CD4-positive, CD25-positive, alpha-beta regulatory T cell (primary cell): ENCODE measurements at regions not wholly inside any gene's neighbourhood (a gene's known extent, or its start where the extent isn't known, plus 50 kb on each side); places are given as distances from the start of the nearest gene placed in this dataset.

ENCODE experiments used
- ATAC-seq, 2 donors: fragments of 150-1000 bp; cut with Tn5 transposase; one replicate each; pipeline ENCODE4 v1.10.0; 2021; ENCODE audit warnings: low read depth in 2 of 2, moderate number of reproducible peaks in 2 of 2, moderate library complexity in 1 of 2
- DNase-seq, 3 donors: peaks; one replicate each; pipeline versions ENCODE4 v3.0.0 to v3.0.0-alpha.2; 2012 to 2022; ENCODE audit warnings: mixed read lengths in 1 of 3
- H3K27ac ChIP-seq: one replicate; pipeline ENCODE4 v1.7.0; 2013; ENCODE audit warnings: mild to moderate bottlenecking, low read length; ENCODE audit not compliant: insufficient read depth, poor library complexity, severe bottlenecking
- H3K27me3 ChIP-seq: one replicate; pipeline ENCODE4 v1.7.0; 2013; ENCODE audit warnings: low read length; ENCODE audit not compliant: control insufficient read depth, insufficient read depth
- H3K36me3 ChIP-seq: one replicate; pipeline ENCODE4 v1.7.0; 2013; ENCODE audit warnings: mild to moderate bottlenecking, low read length, moderate library complexity; ENCODE audit not compliant: control insufficient read depth, insufficient read depth
- H3K4me1 ChIP-seq: 2 replicates; pipeline ENCODE4 v1.7.0; 2013; ENCODE audit warnings: mild to moderate bottlenecking, low read length; ENCODE audit not compliant: insufficient read depth, control insufficient read depth, poor library complexity, severe bottlenecking
- H3K4me3 ChIP-seq: one replicate; pipeline ENCODE4 v1.7.0; 2013; ENCODE audit warnings: low read depth, mild to moderate bottlenecking, low read length, moderate library complexity
- H3K9me3 ChIP-seq, 2 experiments: 1 replicate in 1 of 2; 2 replicates in 1 of 2; pipeline ENCODE4 v1.7.0; 2013; ENCODE audit warnings: low read length in 2 of 2, mild to moderate bottlenecking in 1 of 2, moderate library complexity in 1 of 2; ENCODE audit not compliant: control insufficient read depth in 2 of 2
- H3K27ac Mint-ChIP-seq, 3 donors: one replicate each; pipeline ENCODE4 v1.8.0; 2020 to 2022; ENCODE audit warnings: mild to moderate bottlenecking in 3 of 3, mixed read lengths in 3 of 3, moderate library complexity in 2 of 3
- H3K27me3 Mint-ChIP-seq: one replicate; pipeline ENCODE4 v1.8.0; 2022; ENCODE audit warnings: mild to moderate bottlenecking, mixed read lengths
- H3K36me3 Mint-ChIP-seq: one replicate; pipeline ENCODE4 v1.8.0; 2020; ENCODE audit warnings: mixed read lengths
- H3K4me1 Mint-ChIP-seq, 4 donors: one replicate each; pipeline ENCODE4 v1.8.0; 2020 to 2022; ENCODE audit warnings: mixed read lengths in 4 of 4, mild to moderate bottlenecking in 1 of 4
- H3K4me3 Mint-ChIP-seq, 4 donors: one replicate each; pipeline ENCODE4 v1.8.0; 2020 to 2022; ENCODE audit warnings: mild to moderate bottlenecking in 4 of 4, mixed read lengths in 4 of 4, moderate library complexity in 3 of 4
- H3K9me3 Mint-ChIP-seq, 7 donors: one replicate each; pipeline ENCODE4 v1.8.0; 2020 to 2022; ENCODE audit warnings: mixed read lengths in 7 of 7, mild to moderate bottlenecking in 3 of 7, moderate library complexity in 2 of 7

DNA sequence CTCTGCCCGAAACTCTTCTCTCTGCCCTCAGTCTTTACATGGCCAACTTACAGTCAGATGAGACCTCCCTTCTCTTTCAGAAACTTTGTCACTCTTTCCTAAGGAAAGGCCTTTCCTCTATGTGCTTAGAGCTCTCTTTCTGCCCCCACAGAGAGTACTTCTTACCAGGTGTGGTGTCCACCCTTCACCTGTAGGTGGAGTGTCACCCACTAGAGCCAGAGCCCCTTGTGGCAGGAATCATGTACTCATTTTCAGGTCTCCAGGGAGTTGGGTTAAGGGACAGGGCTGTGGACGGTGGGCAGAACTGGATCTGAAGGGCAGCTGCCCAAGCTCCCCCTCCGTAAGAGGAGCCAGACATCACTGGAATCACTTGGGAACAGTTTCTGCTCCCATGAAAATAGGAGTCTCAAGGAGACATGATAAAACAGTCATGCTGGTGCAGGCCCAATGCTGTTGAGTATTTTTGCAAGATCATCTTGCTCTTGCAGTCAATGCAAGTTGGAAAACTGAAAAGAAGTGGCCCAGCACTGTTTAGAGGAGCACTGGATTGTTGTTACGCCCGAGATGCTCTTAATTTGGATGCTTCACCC is 436.7 kb downstream of the ZSWIM6 start:
- Histone ChIP-seq H3K27me3 (no peaks in the 10 kb centered on the region), H3K36me3 (no peaks in the 10 kb centered on the region), H3K9me3 (no peaks in the 10 kb centered on the region), H3K4me1 (no peaks in the 10 kb centered on the region), H3K4me3 (no peak overlapping the region), H3K27ac (no peak overlapping the region)
- no peaks in the 10 kb centered on the region for H3K4me1 Mint-ChIP-seq
- peaks cover 0 to 5% (median 0%) of the 10 kb centered on the region in 7 donors for H3K9me3 Mint-ChIP-seq
- DNase-seq (peak in 1 of 3 donors; percentile 18), ATAC-seq (no peak)
- no peak overlapping the region for H3K4me3 Mint-ChIP-seq
- H3K36me3 Mint-ChIP-seq, result no peaks in the 10 kb centered on the region
- H3K27ac Mint-ChIP-seq, result no peak overlapping the region
- H3K27me3 Mint-ChIP-seq, result peaks cover 12% of the 10 kb centered on the region

DNA sequence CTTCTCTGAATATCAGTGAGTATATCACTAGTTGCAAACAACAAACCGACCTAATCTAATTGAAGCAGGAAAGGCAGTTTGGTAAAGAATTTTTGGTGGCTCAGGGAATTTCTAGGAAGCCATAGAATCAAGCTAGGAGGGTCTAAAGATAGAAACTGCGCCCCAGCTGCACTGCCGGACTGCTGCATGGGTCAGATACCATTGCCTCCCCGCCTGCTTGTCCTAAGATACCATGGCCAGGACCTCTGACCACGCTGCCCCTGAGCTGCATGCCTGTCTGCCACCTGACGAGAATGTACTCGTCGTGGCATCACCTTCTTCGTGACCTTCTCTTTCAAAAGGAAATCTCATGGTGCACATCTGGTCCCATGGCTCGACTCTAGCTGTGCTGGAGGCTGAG is 439.0 kb downstream of the ZSWIM6 start:
- Mint-ChIP-seq H3K27me3 (peaks cover 14% of the 10 kb centered on the region), H3K9me3 (peaks cover 0 to 2% (median 0%) of the 10 kb centered on the region in 7 donors), H3K27ac (no peak overlapping the region), H3K4me3 (no peak overlapping the region), H3K36me3 (no peaks in the 10 kb centered on the region), H3K4me1 (no peaks in the 10 kb centered on the region)
- Histone ChIP-seq H3K27ac (no peak overlapping the region), H3K27me3 (no peaks in the 10 kb centered on the region), H3K9me3 (no peaks in the 10 kb centered on the region), H3K36me3 (no peaks in the 10 kb centered on the region), H3K4me1 (no peaks in the 10 kb centered on the region), H3K4me3 (no peak overlapping the region)
- DNase-seq (no peak), ATAC-seq (no peak)

DNA sequence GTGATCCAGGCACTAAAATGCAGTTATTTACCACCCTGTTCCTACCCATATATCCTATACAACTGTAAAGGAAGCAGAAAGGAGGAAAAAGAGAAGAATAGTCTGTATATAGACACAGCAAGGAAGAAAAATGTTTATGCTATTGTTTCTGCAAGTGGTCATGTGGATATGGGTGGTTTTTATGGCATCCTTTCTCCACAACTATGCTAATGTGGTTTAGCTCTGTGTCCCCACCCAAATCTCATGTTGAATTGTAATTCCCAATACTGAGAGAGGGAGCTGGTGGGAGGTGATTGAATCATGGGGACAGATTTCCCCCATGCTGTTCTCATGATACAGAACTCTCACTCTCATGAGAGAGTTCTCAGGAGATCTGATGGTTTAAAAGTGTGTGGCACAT is 439.8 kb downstream of the ZSWIM6 start:
- H3K27ac Mint-ChIP-seq, result no peak overlapping the region
- no peaks in the 10 kb centered on the region for H3K36me3 Mint-ChIP-seq
- no peak for ATAC-seq
- Histone ChIP-seq H3K27me3 (no peaks in the 10 kb centered on the region), H3K4me3 (no peak overlapping the region), H3K4me1 (no peaks in the 10 kb centered on the region), H3K9me3 (no peaks in the 10 kb centered on the region), H3K27ac (no peak overlapping the region), H3K36me3 (no peaks in the 10 kb centered on the region)
- peaks cover 14% of the 10 kb centered on the region for H3K27me3 Mint-ChIP-seq
- H3K4me1 Mint-ChIP-seq, result no peaks in the 10 kb centered on the region
- H3K9me3 Mint-ChIP-seq, result peaks cover 0 to 2% (median 0%) of the 10 kb centered on the region in 7 donors
- no peak overlapping the region for H3K4me3 Mint-ChIP-seq
- no peak for DNase-seq

DNA sequence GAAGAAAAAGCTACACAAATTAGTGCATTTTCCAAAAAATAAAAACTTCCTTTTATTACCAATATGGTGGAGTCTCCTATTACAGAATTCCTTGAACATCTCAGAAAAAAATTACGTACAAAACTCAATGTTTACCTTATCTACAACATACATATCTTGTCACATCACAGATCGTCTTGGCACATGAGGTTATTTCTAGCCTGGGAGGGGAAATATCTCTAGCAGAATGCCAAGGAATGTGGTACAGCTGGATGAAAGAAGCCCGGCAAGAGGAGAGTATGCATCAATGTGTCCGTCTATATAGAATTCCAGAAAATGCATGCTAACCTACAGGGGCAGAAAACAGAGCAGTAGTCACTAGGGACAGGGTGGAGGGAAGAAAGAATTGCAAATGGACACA is 443.8 kb downstream of the ZSWIM6 start:
- H3K4me1 ChIP-seq, result no peaks in the 10 kb centered on the region
- H3K4me3 ChIP-seq, result no peak overlapping the region
- peaks cover 0 to 2% (median 0%) of the 10 kb centered on the region in 7 donors for H3K9me3 Mint-ChIP-seq
- ATAC-seq (no peak), DNase-seq (no peak)
- H3K4me3 Mint-ChIP-seq, result no peak overlapping the region
- H3K36me3 Mint-ChIP-seq, result no peaks in the 10 kb centered on the region
- peak overlapping the region in 1 of 3 donors; percentile 9 for H3K27ac Mint-ChIP-seq
- no peak overlapping the region for H3K27ac ChIP-seq
- no peaks in the 10 kb centered on the region for H3K4me1 Mint-ChIP-seq
- H3K27me3 Mint-ChIP-seq, result peaks cover 19% of the 10 kb centered on the region
- H3K27me3 ChIP-seq, result no peaks in the 10 kb centered on the region
- no peaks in the 10 kb centered on the region for H3K36me3 ChIP-seq
- no peaks in the 10 kb centered on the region for H3K9me3 ChIP-seq

DNA sequence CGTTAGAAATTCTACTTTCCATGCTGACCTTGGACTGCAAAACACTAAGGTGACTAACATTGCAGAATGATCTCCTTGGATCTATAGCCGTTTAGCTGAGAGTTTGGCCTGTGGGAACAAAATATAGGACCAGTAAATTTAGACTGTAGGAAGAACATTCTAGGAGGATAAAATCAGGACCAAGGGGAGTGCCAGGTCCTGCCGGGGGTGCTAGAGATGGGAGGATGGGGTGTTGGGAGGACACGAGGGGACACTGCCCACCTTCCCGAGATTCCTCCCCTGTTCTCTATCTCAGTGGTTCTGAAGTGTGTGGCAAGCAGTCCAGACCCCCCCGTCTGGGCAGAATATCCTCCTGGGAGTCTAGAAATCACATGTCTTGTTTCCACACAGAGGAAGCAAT is 445.2 kb downstream of the ZSWIM6 start:
- H3K27me3 Mint-ChIP-seq, result peaks cover 23% of the 10 kb centered on the region
- no peaks in the 10 kb centered on the region for H3K36me3 Mint-ChIP-seq
- H3K9me3 ChIP-seq, result no peaks in the 10 kb centered on the region
- no peak for ATAC-seq
- no peaks in the 10 kb centered on the region for H3K27me3 ChIP-seq
- no peaks in the 10 kb centered on the region for H3K4me1 ChIP-seq
- no peaks in the 10 kb centered on the region for H3K9me3 Mint-ChIP-seq
- peak overlapping the region in 1 of 3 donors; percentile 22 for H3K27ac Mint-ChIP-seq
- H3K36me3 ChIP-seq, result no peaks in the 10 kb centered on the region
- no peak overlapping the region for H3K4me3 Mint-ChIP-seq
- H3K4me1 Mint-ChIP-seq, result no peaks in the 10 kb centered on the region
- no peak for DNase-seq
- H3K4me3 ChIP-seq, result no peak overlapping the region
- H3K27ac ChIP-seq, result no peak overlapping the region

DNA sequence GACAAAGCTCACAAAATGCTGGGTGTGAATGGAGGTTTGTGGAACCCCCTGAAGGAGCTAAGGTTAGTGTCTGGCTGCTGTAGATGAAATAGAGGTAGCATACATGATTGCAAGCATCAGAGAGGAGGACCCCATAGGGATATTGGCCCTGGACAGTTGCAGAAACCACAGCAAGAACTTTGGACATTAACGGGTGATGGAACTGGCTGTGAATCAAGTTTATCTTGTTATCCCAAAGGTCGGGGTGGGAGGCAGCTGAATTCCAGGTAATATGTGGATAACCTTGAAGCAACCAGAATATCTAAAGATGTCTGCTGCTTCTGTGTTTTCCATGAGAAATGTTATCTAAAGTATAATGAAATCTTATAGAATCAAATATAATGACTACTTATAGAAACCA is 447.7 kb downstream of the ZSWIM6 start:
- H3K4me1 Mint-ChIP-seq, result no peaks in the 10 kb centered on the region
- H3K9me3 ChIP-seq, result no peaks in the 10 kb centered on the region
- no peak for DNase-seq
- H3K4me3 Mint-ChIP-seq, result no peak overlapping the region
- no peaks in the 10 kb centered on the region for H3K27me3 ChIP-seq
- no peak overlapping the region for H3K4me3 ChIP-seq
- no peak overlapping the region for H3K27ac Mint-ChIP-seq
- peaks cover 19% of the 10 kb centered on the region for H3K27me3 Mint-ChIP-seq
- H3K9me3 Mint-ChIP-seq, result no peaks in the 10 kb centered on the region
- no peak for ATAC-seq
- H3K36me3 Mint-ChIP-seq, result no peaks in the 10 kb centered on the region
- H3K27ac ChIP-seq, result no peak overlapping the region
- no peaks in the 10 kb centered on the region for H3K36me3 ChIP-seq
- H3K4me1 ChIP-seq, result no peaks in the 10 kb centered on the region

DNA sequence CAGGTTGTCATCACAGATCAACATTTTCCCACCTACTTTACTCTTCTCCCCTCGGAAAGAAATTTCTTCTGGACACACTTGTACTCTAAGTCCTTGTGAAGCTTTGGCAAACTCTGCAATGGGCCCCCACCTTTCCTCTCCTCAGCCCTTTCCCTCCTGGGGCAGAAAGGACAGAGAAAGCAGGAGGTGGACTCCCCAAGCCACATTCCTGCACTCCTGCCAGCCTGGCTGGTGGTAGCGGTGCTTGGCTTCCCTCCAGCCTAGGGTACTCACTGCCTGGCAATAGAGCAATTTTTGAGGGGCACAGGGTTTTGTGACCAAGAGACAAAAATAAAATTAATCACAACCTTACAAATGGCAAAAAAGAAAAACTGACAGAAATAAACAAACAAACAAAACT is 451.4 kb downstream of the ZSWIM6 start:
- Mint-ChIP-seq H3K27me3 (peaks cover 11% of the 10 kb centered on the region), H3K9me3 (peaks cover 0 to 8% (median 0%) of the 10 kb centered on the region in 7 donors), H3K4me1 (no peaks in the 10 kb centered on the region), H3K4me3 (no peak overlapping the region), H3K27ac (no peak overlapping the region), H3K36me3 (no peaks in the 10 kb centered on the region)
- Histone ChIP-seq H3K27me3 (no peaks in the 10 kb centered on the region), H3K9me3 (no peaks in the 10 kb centered on the region), H3K36me3 (no peaks in the 10 kb centered on the region), H3K4me1 (no peaks in the 10 kb centered on the region), H3K27ac (no peak overlapping the region), H3K4me3 (no peak overlapping the region)
- DNase-seq (no peak), ATAC-seq (no peak)

DNA sequence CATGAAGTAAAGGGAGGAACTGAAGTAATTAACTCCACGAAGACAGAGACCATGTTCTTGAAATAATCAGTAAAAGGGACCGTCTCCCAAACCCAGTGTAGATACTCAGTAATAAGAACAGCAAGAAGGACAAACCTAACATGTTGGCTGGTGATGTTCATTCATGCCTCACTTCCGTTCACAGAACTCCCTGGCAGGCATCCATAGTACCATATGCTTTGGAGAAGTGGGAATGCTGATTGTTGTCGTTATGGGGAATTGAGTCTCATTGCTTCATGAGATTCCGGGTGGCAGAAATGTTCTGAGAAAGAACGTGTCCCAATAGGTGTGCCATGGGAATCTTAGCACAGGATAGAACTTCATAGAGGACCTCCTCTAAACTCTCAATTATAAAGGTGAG is 452.3 kb downstream of the ZSWIM6 start:
- no peak for ATAC-seq
- no peak overlapping the region for H3K27ac ChIP-seq
- Mint-ChIP-seq H3K27me3 (peaks cover 18% of the 10 kb centered on the region), H3K4me3 (no peak overlapping the region), H3K4me1 (no peaks in the 10 kb centered on the region), H3K36me3 (no peaks in the 10 kb centered on the region), H3K9me3 (peaks cover 0 to 8% (median 1%) of the 10 kb centered on the region in 7 donors), H3K27ac (no peak overlapping the region)
- no peaks in the 10 kb centered on the region for H3K27me3 ChIP-seq
- H3K36me3 ChIP-seq, result no peaks in the 10 kb centered on the region
- H3K9me3 ChIP-seq, result no peaks in the 10 kb centered on the region
- H3K4me1 ChIP-seq, result no peaks in the 10 kb centered on the region
- no peak overlapping the region for H3K4me3 ChIP-seq
- no peak for DNase-seq
